IMR-90 (cell line): ENCODE measurements at regions not wholly inside any gene's neighbourhood (a gene's known extent, or its start where the extent isn't known, plus 50 kb on each side); places are given as distances from the start of the nearest gene placed in this dataset.

Experiments
- BHLHE40 ChIP-seq: fragments of 150-350 bp; IDR thresholded peaks from 2 replicates; pipeline ENCODE4 v1.6.1; 2016; ENCODE audit warnings: mild to moderate bottlenecking, low read depth, low read length
- CEBPB ChIP-seq: IDR thresholded peaks from 2 replicates; pipeline ENCODE4 v1.6.1; 2012; ENCODE audit warnings: low read depth, low read length, improper control_type of control experiment
- CHD1 ChIP-seq: IDR thresholded peaks from 2 replicates; pipeline ENCODE4 v1.6.1; 2012; ENCODE audit warnings: low read depth, low read length, improper control_type of control experiment
- CTCF ChIP-seq: conservative IDR thresholded peaks from 2 replicates; pipeline ENCODE4 v1.5.1; 2012; ENCODE audit warnings: mild to moderate bottlenecking, low read depth, low read length, improper control_type of control experiment
- ELK1 ChIP-seq: fragments of 150-350 bp; IDR thresholded peaks from 2 replicates; pipeline ENCODE4 v1.6.1; 2016; ENCODE audit warnings: low read depth, mild to moderate bottlenecking, low read length, moderate library complexity, borderline replicate concordance
- MAFK ChIP-seq: IDR thresholded peaks from 2 replicates; pipeline ENCODE4 v1.6.1; 2012; ENCODE audit warnings: low read depth, low read length, improper control_type of control experiment
- MAZ ChIP-seq: IDR thresholded peaks from 2 replicates; pipeline ENCODE4 v1.6.1; 2012; ENCODE audit warnings: low read depth, mild to moderate bottlenecking, low read length, improper control_type of control experiment, moderate library complexity, borderline replicate concordance
- MXI1 ChIP-seq: IDR thresholded peaks from 2 replicates; pipeline ENCODE4 v1.6.1; 2012; ENCODE audit warnings: low read depth, mild to moderate bottlenecking, low read length, moderate library complexity, borderline replicate concordance
- NFE2L2 ChIP-seq: fragments of 150-350 bp; IDR thresholded peaks from 2 replicates; pipeline ENCODE4 v1.6.1; 2016; ENCODE audit warnings: low read depth, mild to moderate bottlenecking, low read length
- POLR2A ChIP-seq: IDR thresholded peaks from 2 replicates; pipeline ENCODE4 v1.6.1; 2012; ENCODE audit warnings: mild to moderate bottlenecking, low read depth, low read length
- RAD21 ChIP-seq: IDR thresholded peaks from 2 replicates; pipeline ENCODE4 v1.6.1; 2012; ENCODE audit warnings: low read length, improper control_type of control experiment
- RCOR1 ChIP-seq: IDR thresholded peaks from 2 replicates; pipeline ENCODE4 v1.6.1; 2012; ENCODE audit warnings: mild to moderate bottlenecking, low read length, improper control_type of control experiment; ENCODE audit not compliant: insufficient replicate concordance
- SMC3 ChIP-seq: fragments of 150-350 bp; IDR thresholded peaks from 2 replicates; pipeline ENCODE4 v1.6.1; 2016; ENCODE audit warnings: low read depth, mild to moderate bottlenecking, antibody characterized with exemption, low read length, moderate library complexity
- USF2 ChIP-seq: fragments of 150-350 bp; IDR thresholded peaks from 2 replicates; pipeline ENCODE4 v1.6.1; 2017; ENCODE audit warnings: mild to moderate bottlenecking, antibody characterized with exemption, low read length, low read depth

- TF ChIP-seq CTCF (no peak), ELK1 (no peak), POLR2A (no peak), MAFK (no peak), RAD21 (no peak), MXI1 (no peak), CEBPB (no peak), RCOR1 (no peak), SMC3 (no peak), NFE2L2 (no peak), USF2 (no peak), MAZ (no peak), BHLHE40 (no peak), CHD1 (no peak)
Measured at GRCh38 chr15:39246523-39246922, 334.4 kb upstream of the THBS1 start.
